CD4-positive, alpha-beta T cell treated with Interleukin-15 for 4 hours (primary cell): ENCODE measurements at regions not wholly inside any gene's neighbourhood (a gene's known extent, or its start where the extent isn't known, plus 50 kb on each side); places are given as distances from the start of the nearest gene placed in this dataset.

Experiments used
- DNase-seq: peaks from one replicate; pipeline ENCODE4 v3.0.0-alpha.2; 2020; ENCODE audit warnings: low spot score

DNA sequence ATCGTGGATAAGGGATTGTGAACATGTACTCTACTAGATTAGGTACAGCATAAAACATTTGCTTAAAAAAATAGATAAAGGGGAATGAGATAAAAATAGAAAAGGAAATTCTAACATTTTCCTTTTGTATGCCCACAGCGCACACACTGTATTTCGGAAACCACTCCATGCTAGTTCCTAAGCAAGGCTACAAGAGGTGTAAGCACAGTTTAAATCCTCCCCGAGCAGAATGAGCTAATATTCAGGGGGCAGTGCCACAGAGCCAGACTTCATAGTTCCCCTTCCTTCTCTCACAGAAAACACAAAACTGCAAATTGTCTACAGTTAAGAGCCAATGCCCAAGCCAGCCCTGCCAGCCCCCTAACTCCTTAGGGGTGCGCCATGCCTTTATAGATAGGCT, 159.4 kb downstream of the ZNF281 start:
- no peak for DNase-seq

- DNase-seq: no peak
Observed at GRCh38 chr1:200248541-200248940, 161.3 kb downstream of the ZNF281 start.

DNA sequence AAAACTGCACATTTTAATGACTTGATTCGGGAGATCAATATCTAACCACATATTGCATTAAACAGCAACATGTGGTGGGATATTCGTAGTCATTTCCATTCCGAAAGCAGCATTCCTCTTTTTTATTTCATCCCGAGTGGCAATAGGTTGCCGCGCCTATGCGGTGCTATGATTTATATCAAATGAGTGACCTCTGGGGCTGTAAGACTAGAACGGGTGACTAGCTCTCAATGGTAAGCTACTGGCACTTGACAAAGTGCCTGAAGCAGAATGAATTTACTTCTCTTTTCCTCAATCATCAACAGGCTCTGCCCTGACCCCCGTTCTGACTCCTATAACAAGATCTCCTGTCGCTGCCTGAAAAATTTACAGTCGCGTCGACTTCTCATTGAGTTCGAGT, 162.3 kb downstream of the ZNF281 start:
- no peak for DNase-seq

DNA sequence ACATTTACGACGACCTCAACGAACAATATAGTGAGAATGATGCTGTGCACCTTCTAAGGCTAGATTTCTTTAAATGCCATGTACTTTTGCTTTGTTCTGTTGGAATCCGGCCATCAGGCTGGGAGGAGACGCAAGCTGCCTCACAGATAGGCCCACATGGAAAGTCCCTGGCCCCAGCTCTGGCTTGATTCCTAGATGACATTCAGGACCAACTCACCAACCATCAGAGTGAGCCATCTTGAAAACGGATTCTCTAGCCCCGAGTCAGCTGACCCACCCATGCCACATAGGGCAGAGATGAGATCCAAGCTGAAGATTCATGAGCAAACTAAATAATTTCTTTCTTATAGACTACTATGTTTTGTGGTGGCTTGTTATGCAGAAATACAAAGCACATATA, 164.4 kb downstream of the ZNF281 start:
- no peak for DNase-seq

DNA sequence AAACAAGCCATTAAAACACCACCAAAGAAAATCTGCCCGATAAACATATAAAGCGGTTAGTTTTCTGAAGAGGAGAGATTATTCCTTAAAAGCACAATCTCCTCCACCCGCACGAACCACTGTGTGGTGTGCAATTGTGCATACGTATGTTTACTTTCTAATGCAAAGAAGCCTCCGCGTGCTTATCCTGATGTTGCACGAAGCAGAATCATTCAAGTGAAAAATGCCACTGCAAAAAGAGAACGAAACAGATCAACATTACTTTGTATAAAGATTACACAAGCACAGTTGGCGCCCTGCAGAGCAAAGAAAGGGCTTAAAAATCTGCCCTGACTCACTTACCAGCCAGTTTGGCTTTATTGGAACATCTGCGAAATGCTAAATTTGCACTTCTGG, 166.8 kb downstream of the ZNF281 start:
- DNase-seq: no peak

- DNase-seq: no peak
Observed at GRCh38 chr1:200242110-200243041, 167.5 kb downstream of the ZNF281 start.

DNA sequence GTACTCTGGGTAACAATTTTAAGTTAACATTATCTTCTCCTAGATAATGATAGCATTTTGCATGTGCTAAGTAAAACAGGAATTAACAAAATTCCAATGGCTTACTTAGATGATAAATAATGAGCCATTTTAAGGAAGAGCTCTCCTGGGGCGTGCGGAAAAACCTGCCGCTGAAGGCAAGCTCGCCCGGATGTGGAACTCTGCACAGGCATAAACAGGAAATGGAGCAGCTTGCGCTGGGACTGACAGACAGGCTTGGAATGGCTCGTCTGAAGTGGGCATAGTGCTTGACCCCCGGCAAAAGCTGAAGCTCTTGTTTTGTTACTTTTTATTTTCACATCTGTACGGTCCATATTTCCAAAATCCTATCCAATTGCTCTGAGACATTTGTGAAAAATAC, 169.2 kb downstream of the ZNF281 start:
- no peak for DNase-seq

GRCh38 chr1:200238311-200238710, 171.5 kb downstream of the ZNF281 start:
- no peak for DNase-seq

GRCh38 chr1:200237066-200237465, 172.8 kb downstream of the ZNF281 start:
- no peak for DNase-seq

DNA sequence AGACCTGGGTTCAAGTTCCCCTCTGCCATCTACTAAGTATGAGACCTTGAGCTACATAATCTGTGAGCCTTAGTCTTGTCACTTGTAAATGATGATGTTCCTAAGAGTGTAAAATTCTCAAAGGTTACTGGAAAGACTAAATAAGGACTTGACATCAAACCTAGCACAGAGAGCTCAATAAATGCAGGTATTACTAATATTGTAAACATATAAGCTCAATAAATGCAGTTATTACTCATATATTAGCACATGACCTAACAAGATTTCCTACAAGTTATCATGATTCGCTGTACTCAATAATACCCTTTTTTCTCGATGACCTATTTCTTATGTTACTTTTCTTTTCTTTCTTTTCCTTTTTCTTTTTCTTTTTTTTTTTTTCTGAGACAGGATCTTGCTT, 174.9 kb downstream of the ZNF281 start:
- DNase-seq: no peak

- no peak for DNase-seq
Observed at GRCh38 chr1:200233393-200233792, 176.4 kb downstream of the ZNF281 start.

DNA sequence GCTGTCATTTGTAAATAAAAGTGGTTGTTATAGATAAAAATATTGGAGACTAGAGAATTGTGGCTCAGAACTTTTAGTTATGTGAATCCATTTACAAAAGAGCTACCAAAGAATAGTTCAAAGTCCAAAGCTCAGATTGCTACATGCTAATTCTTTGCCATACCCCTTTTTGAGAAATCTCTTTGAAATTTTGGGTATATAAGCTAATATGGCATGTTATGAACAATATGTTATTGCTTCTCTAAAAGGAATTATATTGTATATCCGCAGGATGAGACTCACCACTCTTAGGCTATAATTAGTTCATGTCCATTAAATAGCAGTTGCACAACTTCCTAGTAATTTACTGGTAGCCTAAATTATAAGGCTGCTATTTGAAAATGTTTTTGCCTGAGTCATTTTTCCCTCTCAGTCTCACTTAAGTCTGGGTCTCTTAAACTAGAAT, 178.0 kb downstream of the ZNF281 start:
- no peak for DNase-seq

DNA sequence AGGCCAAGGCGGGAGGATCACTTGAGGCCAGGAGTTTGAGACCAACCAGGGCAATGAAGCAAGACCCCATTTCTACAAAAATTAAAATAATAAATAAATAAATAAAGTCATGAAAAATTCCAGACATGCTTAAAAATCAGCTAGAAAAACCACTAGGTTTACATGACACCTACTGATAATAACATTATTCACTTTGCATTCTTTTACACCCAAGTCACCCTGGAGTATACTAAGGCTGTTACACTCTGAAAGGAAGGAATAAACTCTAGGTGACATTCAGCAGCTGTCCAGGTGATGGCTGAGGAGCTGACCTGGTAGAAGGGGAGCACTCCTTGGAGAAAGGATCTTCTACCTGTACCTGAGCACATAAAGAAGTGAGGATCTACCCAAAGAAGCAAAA, 179.2 kb downstream of the ZNF281 start:
- no peak for DNase-seq

DNA sequence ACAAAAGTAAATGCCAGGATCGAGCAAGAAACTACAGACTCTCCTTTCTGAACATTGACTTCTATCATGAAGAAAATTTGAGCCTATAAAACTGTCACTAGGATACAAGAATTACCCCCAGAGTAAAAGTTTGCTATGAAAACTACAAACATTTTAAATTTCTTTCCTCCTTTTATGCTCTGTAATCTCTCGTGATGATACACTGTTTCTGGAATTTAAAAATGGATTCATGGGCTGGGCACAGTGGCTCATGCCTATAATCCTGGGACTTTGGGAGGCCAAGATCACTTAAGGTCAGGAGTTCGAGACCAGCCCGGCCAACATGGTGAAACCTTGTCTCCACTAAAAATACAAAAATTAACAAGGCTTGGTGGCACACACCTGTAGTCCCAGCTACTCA, 181.3 kb downstream of the ZNF281 start:
- DNase-seq: no peak

DNA sequence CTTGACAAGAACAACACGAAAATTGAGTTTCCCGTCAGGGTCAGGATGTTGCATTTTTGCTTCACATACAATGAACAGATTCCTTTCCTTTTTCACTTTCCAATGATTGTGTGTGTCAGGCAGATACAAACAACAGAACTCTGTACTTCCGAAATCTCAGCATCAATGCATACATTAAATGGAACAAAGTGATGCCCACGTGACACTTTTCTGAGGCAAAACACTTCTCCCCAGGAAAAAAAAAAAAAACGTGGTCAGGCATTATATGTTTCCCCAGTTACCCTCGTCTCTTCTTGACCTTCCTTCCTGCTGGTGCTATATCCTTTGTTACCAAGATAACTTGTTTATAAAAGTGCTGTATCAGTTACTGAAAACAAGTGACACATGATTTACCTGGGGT, 181.8 kb downstream of the ZNF281 start:
- no peak for DNase-seq
